Endothelial cell of hepatic sinusoid (primary cell): ENCODE measurements at regions not wholly inside any gene's neighbourhood (a gene's known extent, or its start where the extent isn't known, plus 50 kb on each side); places are given as distances from the start of the nearest gene placed in this dataset.

ENCODE experiments used
- in situ Hi-C: cut with HindIII; loops from 2 replicates; pipeline ENCODE4 v1.10.0; 2017; ENCODE audit warnings: low sequenced_read_pairs

DNA sequence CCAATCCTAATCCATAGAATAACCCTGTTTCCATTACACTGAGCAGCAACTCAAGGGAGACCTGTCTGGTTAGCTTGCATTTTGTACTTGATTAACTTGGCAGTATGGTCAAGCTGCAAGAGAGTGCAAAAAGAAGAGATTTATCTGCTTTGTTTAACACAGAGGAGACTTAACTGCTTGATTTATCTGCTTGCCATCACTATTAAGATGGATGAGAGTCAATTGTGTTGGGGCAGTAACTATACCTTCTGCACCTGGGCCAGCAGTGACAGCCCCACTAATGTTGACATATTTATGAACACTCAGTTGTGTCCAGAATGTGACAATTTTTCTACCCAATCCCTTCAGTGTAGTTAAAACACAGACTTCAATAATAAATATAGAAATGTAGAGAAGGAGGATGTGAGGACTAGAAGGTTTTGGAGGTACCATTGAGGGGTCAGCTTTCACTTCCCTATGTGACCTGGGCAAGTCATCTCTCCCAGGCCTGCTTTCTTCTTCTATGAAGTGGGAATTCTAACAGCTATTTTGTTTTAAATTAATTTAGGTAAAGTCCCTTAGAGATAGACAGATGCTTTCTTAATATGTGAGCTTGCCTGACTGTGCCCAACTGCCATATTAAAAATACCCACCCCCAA lies 159.1 kb upstream of the KCNK2 start:
- in situ Hi-C loops: no loop called here

DNA sequence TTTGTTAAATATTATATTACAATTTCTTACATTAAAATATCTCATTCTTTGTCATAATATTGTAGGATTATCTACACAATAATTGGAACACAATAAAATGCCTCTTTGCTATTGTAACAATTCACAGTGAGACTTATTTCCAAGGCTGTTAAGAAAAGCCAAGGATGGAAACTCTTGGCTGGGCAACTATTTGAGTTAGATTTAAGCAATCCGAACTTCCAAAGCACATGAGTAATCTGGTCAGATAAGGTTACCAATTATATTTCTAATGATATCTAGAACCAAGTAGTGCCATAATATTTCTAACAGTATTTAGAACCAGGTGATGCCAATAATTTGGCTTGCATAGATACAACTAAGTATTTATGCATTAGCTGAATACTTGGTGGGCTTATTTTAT lies 154.7 kb upstream of the KCNK2 start:
- in situ Hi-C loops: no loop called here

DNA sequence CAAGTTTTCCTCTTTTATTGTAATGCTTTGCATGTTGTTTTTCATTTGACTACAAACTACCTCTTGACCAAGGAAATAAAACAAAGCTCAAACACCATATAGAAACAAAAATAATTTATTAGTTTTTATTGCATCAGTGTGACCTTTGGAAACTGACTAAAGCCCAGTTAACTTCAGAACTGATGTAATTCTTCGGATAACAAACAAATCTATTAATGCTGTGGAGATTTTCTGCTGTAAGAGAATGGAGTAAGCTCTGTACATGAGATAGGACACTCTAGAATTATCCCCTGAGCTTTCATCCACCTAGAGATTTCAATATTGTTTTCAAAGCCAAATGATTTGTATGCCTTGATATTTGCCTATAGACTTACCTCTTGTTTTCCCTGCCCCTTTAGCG lies 154.0 kb upstream of the KCNK2 start:
- in situ Hi-C loops: no loop called here

DNA sequence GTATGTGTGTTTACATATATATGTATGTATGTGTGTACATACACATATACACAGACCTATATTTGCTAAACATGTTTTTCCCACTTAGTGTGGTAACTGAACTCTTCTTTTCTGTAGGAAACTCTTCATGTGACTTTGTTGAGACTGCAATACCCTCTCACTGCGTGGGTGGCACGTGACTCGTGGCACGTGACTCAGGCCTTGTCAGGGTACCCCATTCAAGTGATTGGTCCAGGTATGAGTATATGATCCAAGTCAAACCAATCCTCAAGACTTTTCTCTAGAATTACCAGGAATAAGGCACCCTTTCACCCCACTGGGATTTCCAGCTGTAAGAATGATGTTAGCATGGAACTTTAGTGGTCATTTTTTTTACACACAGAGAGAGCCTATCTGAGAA lies 149.2 kb upstream of the KCNK2 start:
- in situ Hi-C loops: no loop called here

DNA sequence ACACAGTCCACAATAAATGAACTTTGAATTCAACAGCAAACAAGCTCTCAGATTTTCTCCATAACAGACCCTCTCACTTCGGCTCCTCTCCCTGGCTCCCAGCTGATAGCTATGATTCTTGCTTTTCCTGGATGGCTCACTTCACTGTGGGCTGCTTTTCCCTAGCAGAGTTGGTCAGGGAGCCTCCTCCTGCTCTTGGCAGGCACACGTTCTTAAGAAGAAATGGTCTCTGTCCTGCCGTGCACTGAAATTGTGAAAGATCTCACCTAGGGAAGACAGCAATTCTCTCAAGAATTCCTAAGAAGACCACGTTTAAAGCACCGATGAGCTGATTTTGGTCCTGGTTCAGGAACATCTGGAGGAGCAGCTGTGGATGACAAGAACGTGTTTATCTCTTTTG lies 148.5 kb upstream of the KCNK2 start:
- in situ Hi-C loops: no loop called here

DNA sequence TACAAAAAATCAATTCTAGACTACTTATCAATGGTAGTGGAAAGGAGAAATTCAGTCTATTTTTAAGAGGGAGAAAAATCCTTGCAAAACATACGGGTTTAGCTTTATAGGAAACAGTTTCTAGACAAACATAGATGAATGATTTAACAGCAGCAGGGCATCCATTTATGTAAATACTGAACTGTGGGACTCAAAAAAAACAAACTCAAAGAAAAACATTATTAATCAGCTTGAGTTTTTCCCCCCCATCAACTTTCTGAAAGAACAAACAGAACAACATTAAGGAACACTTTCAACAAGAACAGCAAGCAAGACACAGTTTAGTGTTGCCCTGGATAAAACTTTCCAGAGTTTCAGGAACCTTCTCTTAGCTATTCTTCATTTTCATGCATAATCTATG lies 147.3 kb upstream of the KCNK2 start:
- in situ Hi-C loops: no loop called here

DNA sequence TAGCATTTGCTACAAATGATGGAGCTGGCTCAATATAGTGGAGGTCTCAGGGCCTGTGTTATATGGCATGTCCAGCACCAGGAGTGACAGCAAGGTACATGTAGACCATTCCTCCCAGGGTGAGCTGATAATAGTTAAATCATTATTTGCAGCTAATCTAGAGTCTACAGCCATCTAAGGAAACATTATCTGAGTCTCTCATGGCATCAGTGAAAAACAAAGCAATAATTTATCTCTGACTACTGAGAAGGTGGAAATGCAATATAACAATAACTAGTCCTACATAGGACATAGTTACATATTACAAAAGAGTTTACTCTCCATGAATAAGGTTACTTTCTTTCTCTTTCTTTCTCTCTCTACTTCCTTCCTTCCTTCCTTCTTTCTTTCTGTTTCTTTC lies 143.4 kb upstream of the KCNK2 start:
- in situ Hi-C loops: no loop called here

DNA sequence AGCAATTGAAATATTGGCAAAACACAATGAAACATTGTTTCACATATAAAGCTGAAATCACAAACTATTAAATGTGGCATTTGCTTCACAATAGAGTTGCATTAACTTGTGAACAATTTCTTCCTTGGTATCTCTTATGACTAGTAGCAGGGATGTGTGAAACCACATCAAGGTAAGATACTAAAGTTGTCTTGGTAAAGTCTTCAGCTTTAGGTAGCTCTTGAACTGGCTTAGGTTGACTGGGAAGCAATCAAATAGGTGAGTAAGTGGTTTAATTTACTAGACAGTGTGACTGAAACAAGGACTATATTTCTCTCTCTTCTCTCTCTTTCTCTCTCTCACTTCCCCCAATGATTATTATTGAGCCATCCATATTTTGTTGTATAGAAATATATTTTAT lies 141.5 kb upstream of the KCNK2 start:
- in situ Hi-C loops: no loop called here

DNA sequence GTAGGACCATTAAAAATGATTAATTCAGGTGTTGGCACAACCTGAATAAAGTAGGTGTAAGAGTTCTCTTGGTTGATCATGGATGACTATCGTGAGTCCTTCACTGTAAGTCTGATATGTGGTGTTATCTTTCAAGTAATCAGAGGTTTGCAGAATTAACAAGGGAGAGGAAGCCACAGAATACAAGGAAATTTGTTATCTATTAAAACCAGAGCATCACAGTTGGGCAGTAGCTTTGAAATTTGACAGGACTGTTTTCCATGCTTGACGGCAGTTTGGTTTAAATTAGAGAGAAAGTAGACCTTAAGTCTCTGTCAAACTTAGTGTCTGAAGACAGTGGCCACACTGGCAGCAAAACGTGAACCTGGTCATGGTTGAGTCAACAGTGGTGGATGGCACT lies 139.5 kb upstream of the KCNK2 start:
- in situ Hi-C loops: no loop called here

DNA sequence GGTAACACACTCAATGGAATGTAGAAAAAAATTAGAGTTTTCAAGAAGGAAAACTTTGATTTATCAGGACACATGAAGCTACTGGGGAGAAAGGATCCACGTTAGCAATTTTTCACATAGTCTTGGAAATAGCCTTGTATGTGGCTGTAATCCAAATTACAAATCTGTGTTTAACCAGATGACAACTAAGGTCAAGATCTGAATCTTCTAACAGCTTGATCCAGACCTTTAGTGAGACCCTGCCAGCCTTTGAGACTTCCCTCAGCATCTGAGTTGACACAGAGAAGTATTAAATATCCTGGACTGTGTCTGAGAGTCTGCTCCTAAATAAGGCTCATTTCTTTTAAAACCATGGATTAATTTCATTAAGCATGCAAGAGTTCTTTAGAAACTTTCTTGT lies 135.9 kb upstream of the KCNK2 start:
- in situ Hi-C loops: no loop called here

DNA sequence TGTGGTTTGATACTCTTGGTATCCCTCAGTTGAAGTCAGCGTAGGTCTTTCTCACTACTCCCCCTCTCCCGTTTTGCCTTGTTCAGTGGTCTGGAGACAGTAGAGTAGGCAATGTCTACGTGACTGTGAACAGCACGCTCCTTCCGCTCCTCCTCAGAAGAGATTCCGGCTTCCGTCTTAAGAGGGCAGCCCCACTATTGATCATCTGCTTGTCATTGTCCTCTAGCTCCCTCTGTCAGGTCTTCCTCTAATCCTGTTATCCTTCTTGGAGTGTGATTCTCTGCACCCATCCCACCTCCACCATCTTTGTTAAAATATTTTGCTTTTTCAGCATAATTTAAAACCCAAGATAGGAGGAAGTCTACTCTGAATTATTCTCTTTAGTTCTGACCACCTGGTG lies 129.9 kb upstream of the KCNK2 start:
- in situ Hi-C loops: no loop called here

DNA sequence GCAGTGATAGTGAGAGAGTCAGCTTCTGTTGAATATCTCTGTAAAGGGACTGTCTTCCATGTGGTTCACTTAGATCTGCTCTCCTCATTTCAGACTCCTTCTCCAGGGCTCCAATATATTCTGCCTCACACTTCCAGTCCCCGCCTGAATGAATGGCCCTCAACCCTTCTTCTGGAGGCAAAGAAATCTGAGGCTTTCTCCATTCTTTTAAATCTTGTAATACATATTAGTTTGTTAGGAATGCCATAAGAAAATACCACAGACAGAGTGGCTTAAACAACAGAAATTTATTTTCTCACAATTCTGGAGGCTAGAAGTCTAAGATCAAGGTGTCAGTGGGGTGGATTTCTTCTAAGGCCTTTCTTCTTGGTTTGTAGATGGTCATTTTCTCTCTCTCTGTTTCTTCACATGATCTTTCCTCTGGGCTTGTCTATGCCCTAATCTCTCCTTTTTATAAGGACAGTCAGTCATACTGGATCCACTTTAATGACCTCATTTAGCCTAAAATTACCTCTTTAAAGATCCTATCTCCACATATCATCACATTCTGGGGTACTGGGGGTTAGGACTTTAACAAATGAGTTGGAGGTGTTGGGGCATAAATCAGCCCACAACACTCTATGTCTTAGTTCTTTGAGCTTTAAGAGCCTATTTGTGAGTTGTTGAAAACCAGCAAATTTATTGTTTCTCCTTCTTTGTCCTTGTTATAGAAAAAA lies 128.5 kb upstream of the KCNK2 start:
- in situ Hi-C loops: no loop called here

DNA sequence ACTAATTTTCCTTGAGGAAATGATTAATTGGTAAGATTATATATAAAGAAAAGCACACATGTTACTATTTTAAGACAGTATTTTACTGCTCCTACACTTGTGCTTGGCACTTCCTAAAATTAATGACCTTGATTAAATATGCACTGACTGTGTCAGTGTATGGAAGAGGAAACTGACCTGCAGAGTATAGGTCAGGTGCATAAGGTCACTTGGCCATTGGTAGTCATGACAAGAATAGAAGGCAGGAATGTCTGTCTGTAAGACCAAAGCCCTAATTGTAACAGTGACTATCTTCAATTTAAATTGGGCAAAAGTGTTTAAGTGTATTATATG lies 128.0 kb upstream of the KCNK2 start:
- in situ Hi-C loops: no loop called here

DNA sequence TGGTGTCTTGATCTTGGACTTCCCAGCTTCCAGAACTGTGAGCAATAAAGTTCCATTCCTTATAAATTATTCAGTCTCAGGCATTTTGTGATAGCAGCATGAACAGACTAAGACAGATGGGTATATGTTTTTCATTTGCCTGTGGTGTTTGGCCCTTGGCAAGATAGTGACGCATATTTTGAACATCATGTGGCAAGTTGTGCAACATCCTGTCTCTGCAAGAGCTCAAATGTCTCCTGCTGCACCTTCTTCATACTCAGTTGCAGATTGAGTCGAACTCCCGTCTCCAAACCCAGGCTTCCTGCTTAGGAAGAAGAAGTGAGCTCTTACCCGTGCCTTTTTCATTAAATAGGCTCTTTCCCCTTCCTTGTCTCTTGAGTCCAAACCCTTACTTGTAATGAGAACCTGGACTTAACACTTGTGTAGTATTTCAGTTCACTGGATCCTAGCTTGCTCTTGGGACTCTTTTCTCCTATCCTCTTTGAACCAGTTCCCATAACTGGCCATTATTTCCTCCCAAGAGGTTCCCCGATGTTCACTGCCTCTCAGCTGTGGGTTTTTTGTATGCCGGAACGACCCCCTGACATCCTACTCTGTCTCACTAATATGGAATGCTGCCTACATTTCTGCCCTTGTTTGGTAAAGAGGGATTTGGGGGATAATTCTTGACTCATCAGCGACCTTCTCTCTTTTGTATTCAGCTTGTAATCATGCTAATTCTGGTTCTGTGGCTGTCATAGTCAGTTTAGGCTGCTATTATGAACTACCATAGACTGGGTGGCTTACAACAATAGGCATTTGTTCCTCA lies 125.0 kb upstream of the KCNK2 start:
- in situ Hi-C loops: no loop called here

DNA sequence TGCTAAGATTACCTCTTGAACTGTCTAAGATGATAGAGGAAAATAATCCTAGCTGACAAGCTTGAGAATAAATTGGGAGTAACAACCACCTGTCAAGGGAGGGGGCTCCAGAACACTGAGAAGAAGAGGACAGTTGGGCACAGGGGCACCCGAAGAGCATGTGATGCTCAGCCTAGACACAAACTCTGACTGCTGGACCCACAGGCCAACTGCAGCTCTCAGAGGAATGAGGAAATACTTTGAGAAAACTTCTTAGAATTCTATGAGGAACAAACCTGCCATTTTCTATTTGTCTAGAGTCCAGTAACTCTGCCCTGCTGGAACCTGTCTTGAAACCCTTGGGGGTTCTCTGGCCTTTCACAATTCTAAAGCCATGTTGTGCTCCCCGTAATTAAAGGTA lies 124.1 kb upstream of the KCNK2 start:
- in situ Hi-C loops: no loop called here

DNA sequence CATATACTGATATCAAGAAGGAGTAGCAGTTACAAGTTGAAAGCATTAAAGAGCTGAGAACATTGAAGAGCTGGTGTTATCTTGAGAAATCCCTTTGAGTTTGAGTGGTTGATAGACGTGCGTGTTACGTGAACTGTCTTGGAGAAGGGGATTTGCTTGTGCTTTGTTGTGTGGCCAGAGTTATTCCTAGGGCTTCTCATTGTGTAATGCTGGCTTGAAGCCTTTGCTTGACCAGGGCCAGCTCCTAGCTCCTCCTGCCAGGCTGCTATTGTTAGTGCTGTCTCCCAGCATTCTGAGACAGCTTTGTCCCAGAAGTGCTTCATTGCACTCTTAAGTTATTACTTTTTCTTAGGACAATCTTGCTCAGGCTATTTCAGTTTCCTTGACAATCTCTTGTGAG lies 116.2 kb upstream of the KCNK2 start:
- in situ Hi-C loops: no loop called here

DNA sequence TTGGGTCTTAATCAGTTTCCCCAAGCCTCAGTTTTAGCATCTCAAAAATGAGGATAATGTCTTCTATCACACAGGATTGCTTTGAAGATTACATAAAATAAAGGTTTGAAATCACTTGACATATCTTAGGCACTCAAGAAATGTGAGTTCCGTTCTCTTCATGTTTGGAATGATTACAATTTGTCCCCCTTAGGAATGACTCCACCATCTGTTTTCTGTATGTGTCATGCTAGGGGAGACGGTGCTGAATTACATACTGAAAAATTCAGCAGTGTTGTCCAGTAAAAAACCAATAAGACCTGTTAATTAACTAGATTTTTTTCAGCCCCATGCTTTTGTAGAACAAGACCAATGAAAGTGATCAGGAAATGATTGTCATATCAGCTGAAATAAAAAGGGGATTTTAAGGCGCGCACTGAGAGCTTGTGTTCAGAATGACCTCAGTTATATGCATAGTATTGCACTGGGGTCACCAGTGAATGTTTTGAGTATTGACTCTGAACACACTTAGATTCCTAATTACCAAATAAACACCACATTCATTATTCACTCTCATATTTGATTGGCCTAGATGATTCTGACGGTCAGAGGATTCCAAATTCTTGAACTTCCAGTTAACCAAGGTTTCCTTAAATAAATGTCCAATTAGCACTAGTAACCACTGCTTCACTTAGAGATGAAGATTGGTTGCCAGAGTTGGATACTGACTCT lies 114.5 kb upstream of the KCNK2 start:
- in situ Hi-C loops: no loop called here

DNA sequence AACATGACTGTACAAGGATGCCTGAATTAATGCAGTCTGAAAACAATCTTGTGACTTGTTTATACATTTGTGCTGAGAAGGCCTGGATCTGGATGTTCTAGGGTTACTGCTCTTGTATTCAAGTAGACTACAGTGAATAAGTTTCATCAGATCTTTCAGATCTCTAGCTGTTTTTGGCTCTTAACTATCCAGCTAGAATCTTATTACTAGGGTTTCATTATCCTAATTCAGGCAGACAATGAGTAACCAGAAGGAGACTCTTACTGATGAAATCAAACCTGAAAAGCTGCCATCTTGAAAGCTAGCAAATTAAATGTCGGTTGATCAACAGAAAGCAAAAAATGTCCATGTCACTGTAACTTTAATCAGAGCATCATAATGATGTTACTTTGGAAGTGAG lies 112.5 kb upstream of the KCNK2 start:
- in situ Hi-C loops: no loop called here

DNA sequence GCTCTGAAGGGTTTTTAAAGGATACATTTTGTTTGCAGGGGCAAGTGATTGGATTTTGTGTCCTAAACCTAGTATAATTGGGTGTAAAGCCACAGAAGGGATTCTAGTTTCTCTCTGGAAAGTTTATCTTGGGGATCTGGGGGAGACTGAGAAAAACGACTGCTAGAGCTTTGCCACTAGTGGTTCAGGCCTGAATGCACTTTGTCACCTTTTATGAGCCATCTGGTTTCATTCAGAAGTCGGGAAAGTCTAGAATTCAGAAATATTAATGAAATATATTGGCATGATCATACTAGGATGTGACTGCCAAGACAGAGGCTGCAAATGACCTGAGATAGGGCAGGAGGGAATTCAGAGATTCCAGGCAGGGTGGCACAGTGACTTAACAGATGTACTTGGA lies 111.5 kb upstream of the KCNK2 start:
- in situ Hi-C loops: no loop called here

DNA sequence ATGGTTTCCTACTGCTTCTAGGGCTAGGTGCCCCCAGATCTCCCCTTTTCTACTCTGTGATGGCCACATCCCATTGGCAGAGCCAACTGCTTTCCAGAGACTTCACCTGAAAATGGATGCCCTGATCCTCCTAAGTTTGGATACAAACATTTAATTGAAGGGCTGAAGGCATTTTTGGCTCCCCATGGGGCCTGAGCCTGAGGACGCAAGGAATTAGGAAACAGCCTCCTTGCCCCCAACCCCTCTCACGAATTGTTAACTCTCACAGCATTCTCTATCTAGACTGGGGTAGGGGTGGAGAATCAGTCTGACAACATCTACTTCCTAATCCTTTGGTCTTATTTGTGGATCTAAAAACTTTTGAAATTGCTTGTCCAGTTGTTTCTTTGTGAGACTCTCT lies 108.5 kb upstream of the KCNK2 start:
- in situ Hi-C loops: no loop called here

DNA sequence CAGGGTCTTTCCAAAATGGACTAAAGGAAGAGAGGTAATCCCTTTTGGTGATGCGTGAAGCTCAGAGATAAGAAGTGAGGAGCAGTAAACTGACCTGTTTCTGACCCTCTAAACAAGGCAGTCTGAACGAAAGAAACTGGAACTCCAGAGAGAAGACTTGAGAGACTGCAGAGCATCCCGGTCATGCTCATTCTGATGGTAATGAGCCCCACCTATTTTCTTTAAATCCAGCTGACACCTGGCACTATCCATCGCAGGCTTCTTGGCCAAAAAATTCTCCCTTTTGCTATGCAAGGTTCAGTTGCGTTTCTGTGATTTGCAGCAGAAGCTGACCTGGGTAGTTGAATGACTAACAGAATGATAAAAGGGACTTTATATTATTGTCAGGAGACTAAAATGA lies 105.9 kb upstream of the KCNK2 start:
- in situ Hi-C loops: no loop called here

DNA sequence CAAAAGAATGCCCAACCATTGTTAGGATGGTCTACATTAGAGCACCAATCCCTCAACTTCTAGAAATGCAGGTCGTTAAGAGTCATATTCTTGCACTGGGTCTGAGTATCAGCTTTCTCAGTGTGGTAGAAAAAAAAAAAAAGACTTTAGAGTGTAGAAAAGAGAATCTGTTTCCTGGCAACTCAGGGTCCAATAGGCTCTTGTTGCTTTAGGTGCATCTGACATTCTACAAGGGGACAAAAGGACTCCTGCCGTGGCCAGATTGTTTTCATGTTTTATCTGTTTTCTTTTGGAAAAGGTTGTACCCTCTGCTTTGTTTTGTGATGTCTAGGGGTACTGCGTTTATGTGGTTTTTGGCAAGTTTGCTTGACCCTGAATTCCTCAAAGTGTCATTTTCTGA lies 105.4 kb upstream of the KCNK2 start:
- in situ Hi-C loops: no loop called here
